A549 (cell line): ENCODE measurements at regions not wholly inside any gene's neighbourhood (a gene's known extent, or its start where the extent isn't known, plus 50 kb on each side); places are given as distances from the start of the nearest gene placed in this dataset.

Source experiments
- FOSL2 ChIP-seq, 2 experiments: fragments of 450-650 bp in 1 of 2; fragments of >200 bp in 1 of 2; sonication (Bioruptor Twin) in 1 of 2; formaldehyde crosslinking; IDR thresholded peaks; 2 replicates each; pipeline versions ENCODE4 v1.5.0 to v1.6.1; 2016 to 2020; ENCODE audit warnings: mild to moderate bottlenecking in 1 of 2, moderate library complexity in 1 of 2
- HDAC2 ChIP-seq: fragments of 200-600 bp; sonication (generic); IDR thresholded peaks from 2 replicates; pipeline ENCODE4 v1.6.1; 2016
- HOXB13 ChIP-seq: fragments of 250-450 bp; sonication (Bioruptor Pico); IDR thresholded peaks from 2 replicates; pipeline ENCODE4 v1.5.0; 2020; ENCODE audit warnings: low read depth, mild to moderate bottlenecking, moderate library complexity
- KDM5A ChIP-seq: fragments of 200-600 bp; sonication (generic); IDR thresholded peaks from 2 replicates; pipeline ENCODE4 v1.6.1; 2016; ENCODE audit warnings: antibody characterized with exemption, mild to moderate bottlenecking
- MAFK ChIP-seq: fragments of 450-650 bp; IDR thresholded peaks from 2 replicates; pipeline ENCODE4 v1.6.1; 2014; ENCODE audit not compliant: partially characterized antibody
- POLR2A ChIP-seq: IDR thresholded peaks from 2 replicates; pipeline ENCODE4 v1.6.1; 2012; ENCODE audit warnings: mild to moderate bottlenecking, low read length
- POLR2AphosphoS2 ChIP-seq: conservative IDR thresholded peaks from 2 replicates; pipeline ENCODE4 v1.6.1; 2012; ENCODE audit warnings: low read length, improper control_type of control experiment, inconsistent platforms
- RFX5 ChIP-seq: fragments of 450-650 bp; IDR thresholded peaks from 2 replicates; pipeline ENCODE4 v1.7.1; 2014; ENCODE audit warnings: antibody characterized with exemption, mild to moderate bottlenecking, moderate library complexity
- TP53 ChIP-seq: fragments of 250-450 bp; sonication (Bioruptor Pico); IDR thresholded peaks from 2 replicates; pipeline ENCODE4 v1.5.0; 2021; ENCODE audit warnings: mild to moderate bottlenecking, moderate library complexity
- TF ChIP-seq, protein P1 (sequence below): fragments of 200-600 bp; sonication (generic); IDR thresholded peaks from 2 replicates; pipeline ENCODE4 v1.6.1; 2016; ENCODE audit warnings: antibody characterized with exemption, mild to moderate bottlenecking, moderate library complexity
- TF ChIP-seq, protein P2 (sequence below): fragments of >200 bp; sonication (Bioruptor Twin); formaldehyde crosslinking; IDR thresholded peaks from 3 replicates; pipeline ENCODE4 v1.5.1; 2016

DNA sequence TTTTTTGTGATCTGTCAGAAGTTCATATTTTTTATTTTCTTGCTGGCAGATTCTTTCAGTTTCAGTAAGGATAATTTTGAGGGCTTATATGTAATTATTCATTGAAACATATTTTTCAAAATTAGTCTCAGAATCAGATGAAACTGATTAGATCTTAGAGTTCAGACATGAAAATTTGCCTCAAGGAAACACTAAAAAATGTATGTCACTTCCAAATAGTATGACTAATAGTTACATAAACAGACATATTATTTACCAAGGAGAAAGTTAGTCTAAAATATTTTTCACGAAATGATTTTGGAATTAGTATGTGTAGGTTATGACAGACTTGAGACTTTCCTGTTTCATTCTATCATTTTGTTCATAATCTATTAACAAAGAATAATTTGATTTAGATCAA is 628.6 kb downstream of the CCDC85A start:
- TF ChIP-seq POLR2A: no peak
- TF ChIP-seq POLR2AphosphoS2: no peak
- no peak for TF ChIP-seq MAFK
- TF ChIP-seq, protein P1, sequence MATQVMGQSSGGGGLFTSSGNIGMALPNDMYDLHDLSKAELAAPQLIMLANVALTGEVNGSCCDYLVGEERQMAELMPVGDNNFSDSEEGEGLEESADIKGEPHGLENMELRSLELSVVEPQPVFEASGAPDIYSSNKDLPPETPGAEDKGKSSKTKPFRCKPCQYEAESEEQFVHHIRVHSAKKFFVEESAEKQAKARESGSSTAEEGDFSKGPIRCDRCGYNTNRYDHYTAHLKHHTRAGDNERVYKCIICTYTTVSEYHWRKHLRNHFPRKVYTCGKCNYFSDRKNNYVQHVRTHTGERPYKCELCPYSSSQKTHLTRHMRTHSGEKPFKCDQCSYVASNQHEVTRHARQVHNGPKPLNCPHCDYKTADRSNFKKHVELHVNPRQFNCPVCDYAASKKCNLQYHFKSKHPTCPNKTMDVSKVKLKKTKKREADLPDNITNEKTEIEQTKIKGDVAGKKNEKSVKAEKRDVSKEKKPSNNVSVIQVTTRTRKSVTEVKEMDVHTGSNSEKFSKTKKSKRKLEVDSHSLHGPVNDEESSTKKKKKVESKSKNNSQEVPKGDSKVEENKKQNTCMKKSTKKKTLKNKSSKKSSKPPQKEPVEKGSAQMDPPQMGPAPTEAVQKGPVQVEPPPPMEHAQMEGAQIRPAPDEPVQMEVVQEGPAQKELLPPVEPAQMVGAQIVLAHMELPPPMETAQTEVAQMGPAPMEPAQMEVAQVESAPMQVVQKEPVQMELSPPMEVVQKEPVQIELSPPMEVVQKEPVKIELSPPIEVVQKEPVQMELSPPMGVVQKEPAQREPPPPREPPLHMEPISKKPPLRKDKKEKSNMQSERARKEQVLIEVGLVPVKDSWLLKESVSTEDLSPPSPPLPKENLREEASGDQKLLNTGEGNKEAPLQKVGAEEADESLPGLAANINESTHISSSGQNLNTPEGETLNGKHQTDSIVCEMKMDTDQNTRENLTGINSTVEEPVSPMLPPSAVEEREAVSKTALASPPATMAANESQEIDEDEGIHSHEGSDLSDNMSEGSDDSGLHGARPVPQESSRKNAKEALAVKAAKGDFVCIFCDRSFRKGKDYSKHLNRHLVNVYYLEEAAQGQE: no peak
- no peak for TF ChIP-seq TP53 (CRISPR knock-in tag)
- TF ChIP-seq, protein P2, sequence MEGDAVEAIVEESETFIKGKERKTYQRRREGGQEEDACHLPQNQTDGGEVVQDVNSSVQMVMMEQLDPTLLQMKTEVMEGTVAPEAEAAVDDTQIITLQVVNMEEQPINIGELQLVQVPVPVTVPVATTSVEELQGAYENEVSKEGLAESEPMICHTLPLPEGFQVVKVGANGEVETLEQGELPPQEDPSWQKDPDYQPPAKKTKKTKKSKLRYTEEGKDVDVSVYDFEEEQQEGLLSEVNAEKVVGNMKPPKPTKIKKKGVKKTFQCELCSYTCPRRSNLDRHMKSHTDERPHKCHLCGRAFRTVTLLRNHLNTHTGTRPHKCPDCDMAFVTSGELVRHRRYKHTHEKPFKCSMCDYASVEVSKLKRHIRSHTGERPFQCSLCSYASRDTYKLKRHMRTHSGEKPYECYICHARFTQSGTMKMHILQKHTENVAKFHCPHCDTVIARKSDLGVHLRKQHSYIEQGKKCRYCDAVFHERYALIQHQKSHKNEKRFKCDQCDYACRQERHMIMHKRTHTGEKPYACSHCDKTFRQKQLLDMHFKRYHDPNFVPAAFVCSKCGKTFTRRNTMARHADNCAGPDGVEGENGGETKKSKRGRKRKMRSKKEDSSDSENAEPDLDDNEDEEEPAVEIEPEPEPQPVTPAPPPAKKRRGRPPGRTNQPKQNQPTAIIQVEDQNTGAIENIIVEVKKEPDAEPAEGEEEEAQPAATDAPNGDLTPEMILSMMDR: no peak
- no peak for TF ChIP-seq FOSL2 (IDR thresholded peaks at IDR 0.05)
- TF ChIP-seq FOSL2 (CRISPR knock-in tag; IDR thresholded peaks at IDR 0.05): no peak
- TF ChIP-seq HDAC2: no peak
- no peak for TF ChIP-seq RFX5
- no peak for TF ChIP-seq KDM5A
- no peak for TF ChIP-seq HOXB13 (CRISPR knock-in tag)
